GM12878 (cell line): ENCODE measurements at regions not wholly inside any gene's neighbourhood (a gene's known extent, or its start where the extent isn't known, plus 50 kb on each side); places are given as distances from the start of the nearest gene placed in this dataset.

ENCODE experiments used
- ATAC-seq: fragments of 200-7000 bp; cut with Tn5 transposase; 3 replicates; pipeline ENCODE4 v1.9.1; 2020; ENCODE audit warnings: mild to moderate bottlenecking, moderate library complexity
- BruUV-seq: library from RNA; stranded (reverse); fragments of 400-500 nt; replicated peaks from 2 replicates; lab custom pipeline; 2021; lab: Mats Ljungman, UMichigan
- CTCF ChIA-PET: fragments of 300-600 bp; sonication (Branson Sonifier 250); formaldehyde crosslinking; extraction: SDS; loops from one replicate; lab custom pipeline; 2021; ENCODE audit warnings: inconsistent platforms; lab: Yijun Ruan, JAX
- POLR2A ChIA-PET: fragments of 350-600 bp; formaldehyde crosslinking; extraction: SDS; loops from one replicate; lab custom pipeline; 2021; ENCODE audit warnings: inconsistent platforms; lab: Charles Lee
- RAD21 ChIA-PET: fragments of 300-600 bp; sonication (Branson Sonifier 250); formaldehyde crosslinking; loops from one replicate; lab custom pipeline; 2023; ENCODE audit warnings: antibody characterized with exemption; ENCODE audit not compliant: unreplicated experiment; lab: Charles Lee
- SMC1A ChIA-PET: fragments of 300-600 bp; sonication (Branson Sonifier 250); formaldehyde crosslinking; loops from one replicate; lab custom pipeline; 2023; ENCODE audit not compliant: unreplicated experiment, uncharacterized antibody; lab: Charles Lee
- DNase-seq: peaks from one replicate; pipeline ENCODE4 v3.0.0-alpha.2; 2011; ENCODE audit warnings: low read depth, low spot score
- FAIRE-seq: peaks from 3 replicates; lab custom pipeline; 2011; peaks lifted over from hg19 to GRCh38; lab: Jason Lieb, UNC
- H2AFZ ChIP-seq: 2 replicates; pipeline ENCODE4 v1.6.0; 2011; ENCODE audit warnings: low read depth, low read length, control low read depth; ENCODE audit not compliant: control insufficient read depth
- H3K27ac ChIP-seq: 2 replicates; pipeline ENCODE4 v1.5.1; 2011; ENCODE audit warnings: control low read depth; ENCODE audit not compliant: control insufficient read depth, insufficient read depth
- H3K27me3 ChIP-seq, 2 experiments: replicated peaks in 1 of 2; 2 replicates each; pipeline versions ENCODE4 v1.6.0 to v1.6.1; 2011; ENCODE audit warnings: low read length in 1 of 2; ENCODE audit not compliant: control insufficient read depth in 2 of 2, insufficient read depth in 2 of 2
- H3K36me3 ChIP-seq, 2 experiments: 2 replicates each; pipeline ENCODE4 v1.5.1; 2011; ENCODE audit warnings: low read length in 1 of 2; ENCODE audit not compliant: control insufficient read depth in 2 of 2, insufficient read depth in 2 of 2
- H3K4me1 ChIP-seq: 2 replicates; pipeline ENCODE4 v1.6.1; 2011; ENCODE audit warnings: mild to moderate bottlenecking, low read length, moderate library complexity, mixed read lengths; ENCODE audit not compliant: control insufficient read depth, insufficient read depth
- H3K4me2 ChIP-seq: 2 replicates; pipeline ENCODE4 v1.6.0; 2011; ENCODE audit warnings: control low read depth; ENCODE audit not compliant: control insufficient read depth, insufficient read depth
- H3K4me3 ChIP-seq: fragments of 200-600 bp; sonication (generic); 2 replicates; pipeline ENCODE4 v1.5.1; 2016
- H3K79me2 ChIP-seq: 2 replicates; pipeline ENCODE4 v1.6.0; 2011; ENCODE audit warnings: low read length; ENCODE audit not compliant: control insufficient read depth, insufficient read depth
- H3K9ac ChIP-seq: 2 replicates; pipeline ENCODE4 v1.8.0; 2011; ENCODE audit warnings: low read length, control low read depth, mixed read lengths; ENCODE audit not compliant: control insufficient read depth, insufficient read depth
- H3K9me3 ChIP-seq: replicated peaks from 3 replicates; pipeline ENCODE4 v1.5.1; 2011; ENCODE audit warnings: mild to moderate bottlenecking, low read length; ENCODE audit not compliant: control insufficient read depth, insufficient read depth
- H4K20me1 ChIP-seq: 2 replicates; pipeline ENCODE4 v1.6.0; 2011; ENCODE audit not compliant: control insufficient read depth, insufficient read depth
- E2F8 ChIP-seq: fragments of 450-650 bp; IDR thresholded peaks from 2 replicates; pipeline ENCODE4 v1.6.1; 2018; ENCODE audit warnings: mild to moderate bottlenecking, low read depth, moderate library complexity; ENCODE audit not compliant: partially characterized antibody
- KDM1A ChIP-seq: fragments of 200-600 bp; sonication (generic); IDR thresholded peaks from 2 replicates; pipeline ENCODE4 v1.6.1; 2016; ENCODE audit warnings: borderline replicate concordance
- MEF2B ChIP-seq: fragments of 450-650 bp; IDR thresholded peaks from 2 replicates; pipeline ENCODE4 v1.6.1; 2018; ENCODE audit warnings: mild to moderate bottlenecking, moderate library complexity; ENCODE audit not compliant: partially characterized antibody, poor library complexity, severe bottlenecking
- RAD21 ChIP-seq: IDR thresholded peaks from 2 replicates; pipeline ENCODE4 v1.6.1; 2011; ENCODE audit warnings: mild to moderate bottlenecking, low read depth, low read length, moderate library complexity; ENCODE audit not compliant: insufficient read depth
- RCOR1 ChIP-seq: conservative IDR thresholded peaks from 2 replicates; pipeline ENCODE4 v1.6.1; 2012; ENCODE audit warnings: low read depth, low read length, improper control_type of control experiment
- SMC3 ChIP-seq: IDR thresholded peaks from 2 replicates; pipeline ENCODE4 v1.6.1; 2011; ENCODE audit warnings: low read length, improper control_type of control experiment, borderline replicate concordance
- SP1 ChIP-seq: IDR thresholded peaks from one replicate; pipeline ENCODE4 v1.6.1; 2011; ENCODE audit warnings: low read depth, low read length
- SUPT20H ChIP-seq: IDR thresholded peaks from 2 replicates; pipeline ENCODE4 v1.6.1; 2011; ENCODE audit warnings: low read depth, mild to moderate bottlenecking, low read length, moderate library complexity, borderline replicate concordance; ENCODE audit not compliant: control insufficient read depth
- TARDBP ChIP-seq: IDR thresholded peaks from 2 replicates; pipeline ENCODE4 v1.6.1; 2016; ENCODE audit warnings: borderline replicate concordance
- WGBS: methylation state at CpG from one replicate; pipeline ENCODE4 v1.1.6; 2016; ENCODE audit warnings: low lambda C conversion rate; ENCODE audit not compliant: insufficient replicate concordance, insufficient coverage; ENCODE audit errors: missing lambda C conversion rate; 5-methylcytosine and 5-hydroxymethylcytosine counted together
- in situ Hi-C: fragments of 300-500 bp; cut with MboI; formaldehyde crosslinking; loops from 9 replicates; pipeline ENCODE4 v1.14.3; 2018; ENCODE audit warnings: mixed read lengths
- intact Hi-C: fragments of 100-400 bp; cut with micrococcal nuclease; formaldehyde crosslinking; loops from one replicate; pipeline ENCODE4 v1.14.2; 2022; ENCODE audit not compliant: unreplicated experiment
- TF ChIP-seq, protein P1 (sequence below): fragments of 450-650 bp; IDR thresholded peaks from 2 replicates; pipeline ENCODE4 v1.6.1; 2016; ENCODE audit warnings: mild to moderate bottlenecking
- TF ChIP-seq, protein P2 (sequence below): fragments of 150-350 bp; IDR thresholded peaks from 2 replicates; pipeline ENCODE4 v1.6.1; 2016; ENCODE audit warnings: low read depth, low read length

DNA sequence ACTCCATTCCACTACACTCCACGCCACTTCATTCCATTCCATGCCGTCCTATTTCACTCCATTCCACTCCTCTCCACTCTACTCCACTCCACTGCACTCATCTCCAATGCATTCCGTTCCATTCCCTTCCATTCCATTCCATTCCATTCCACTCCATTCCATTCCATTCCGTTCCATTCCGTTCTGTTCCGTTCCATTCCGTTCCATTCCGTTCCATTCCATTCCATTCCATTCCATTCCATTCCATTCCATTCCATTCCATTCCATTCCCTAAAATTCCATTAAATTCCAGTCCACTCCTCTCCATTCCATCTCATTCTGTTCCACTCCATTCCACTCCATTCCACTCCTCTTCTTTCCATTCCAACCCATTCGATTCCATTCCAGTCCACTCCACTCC is 1139.1 kb downstream of the TSPY10 start (continued):
- TF ChIP-seq E2F8, result no peak
- TF ChIP-seq, protein P1, sequence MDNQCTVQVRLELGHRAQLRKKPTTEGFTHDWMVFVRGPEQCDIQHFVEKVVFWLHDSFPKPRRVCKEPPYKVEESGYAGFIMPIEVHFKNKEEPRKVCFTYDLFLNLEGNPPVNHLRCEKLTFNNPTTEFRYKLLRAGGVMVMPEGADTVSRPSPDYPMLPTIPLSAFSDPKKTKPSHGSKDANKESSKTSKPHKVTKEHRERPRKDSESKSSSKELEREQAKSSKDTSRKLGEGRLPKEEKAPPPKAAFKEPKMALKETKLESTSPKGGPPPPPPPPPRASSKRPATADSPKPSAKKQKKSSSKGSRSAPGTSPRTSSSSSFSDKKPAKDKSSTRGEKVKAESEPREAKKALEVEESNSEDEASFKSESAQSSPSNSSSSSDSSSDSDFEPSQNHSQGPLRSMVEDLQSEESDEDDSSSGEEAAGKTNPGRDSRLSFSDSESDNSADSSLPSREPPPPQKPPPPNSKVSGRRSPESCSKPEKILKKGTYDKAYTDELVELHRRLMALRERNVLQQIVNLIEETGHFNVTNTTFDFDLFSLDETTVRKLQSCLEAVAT, result no peak
- TF ChIP-seq TARDBP, result no peak
- no peak for TF ChIP-seq KDM1A

DNA sequence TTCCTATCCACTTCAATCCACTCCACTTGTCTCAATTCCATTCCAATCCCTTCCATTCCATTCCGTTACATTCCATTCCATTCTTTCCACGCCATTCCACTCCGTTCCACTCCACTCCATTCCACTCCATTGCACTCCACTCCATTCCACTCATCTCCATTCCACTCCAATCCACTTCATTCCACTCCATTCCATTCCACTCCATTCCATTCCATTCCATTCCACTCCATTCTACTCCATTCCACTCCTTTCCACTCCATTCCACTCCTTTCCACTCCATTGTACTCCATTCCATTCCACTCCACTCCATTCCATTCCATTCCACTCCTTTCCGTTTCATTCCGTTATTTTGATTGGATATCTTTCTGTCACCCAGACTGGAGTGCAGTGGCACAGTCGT is 1158.7 kb downstream of the TSPY10 start:
- BruUV-seq, result no TSS peak
- no peaks in the 10 kb centered on the region for H3K27me3 ChIP-seq
- no peaks in the 10 kb centered on the region for H3K9me3 ChIP-seq
- no peaks in the 10 kb centered on the region for H4K20me1 ChIP-seq
- DNase-seq (no peak), FAIRE-seq (no peak), ATAC-seq (no peak)
- H3K4me3 ChIP-seq, result no peak overlapping the region
- ChIA-PET POLR2A (no interaction called here), RAD21 (no interaction called here), CTCF (no interaction called here), SMC1A (no interaction called here)
- H3K4me2 ChIP-seq, result no peak overlapping the region
- no peak overlapping the region for H3K9ac ChIP-seq
- no peaks in the 10 kb centered on the region for H3K4me1 ChIP-seq
- WGBS, result no CpG with 5 or more reads among the region's 6 CpGs
- no peaks in the 10 kb centered on the region for H3K36me3 ChIP-seq
- intact Hi-C loops, result no loop called here
- no peak overlapping the region for H2AFZ ChIP-seq
- in situ Hi-C loops, result no loop called here
- H3K79me2 ChIP-seq, result no peaks in the 10 kb centered on the region
- TF ChIP-seq RAD21 (no peak), RCOR1 (no peak), SMC3 (no peak), SUPT20H (no peak), SP1 (no peak), MEF2B (no peak)
- TF ChIP-seq, protein P2, sequence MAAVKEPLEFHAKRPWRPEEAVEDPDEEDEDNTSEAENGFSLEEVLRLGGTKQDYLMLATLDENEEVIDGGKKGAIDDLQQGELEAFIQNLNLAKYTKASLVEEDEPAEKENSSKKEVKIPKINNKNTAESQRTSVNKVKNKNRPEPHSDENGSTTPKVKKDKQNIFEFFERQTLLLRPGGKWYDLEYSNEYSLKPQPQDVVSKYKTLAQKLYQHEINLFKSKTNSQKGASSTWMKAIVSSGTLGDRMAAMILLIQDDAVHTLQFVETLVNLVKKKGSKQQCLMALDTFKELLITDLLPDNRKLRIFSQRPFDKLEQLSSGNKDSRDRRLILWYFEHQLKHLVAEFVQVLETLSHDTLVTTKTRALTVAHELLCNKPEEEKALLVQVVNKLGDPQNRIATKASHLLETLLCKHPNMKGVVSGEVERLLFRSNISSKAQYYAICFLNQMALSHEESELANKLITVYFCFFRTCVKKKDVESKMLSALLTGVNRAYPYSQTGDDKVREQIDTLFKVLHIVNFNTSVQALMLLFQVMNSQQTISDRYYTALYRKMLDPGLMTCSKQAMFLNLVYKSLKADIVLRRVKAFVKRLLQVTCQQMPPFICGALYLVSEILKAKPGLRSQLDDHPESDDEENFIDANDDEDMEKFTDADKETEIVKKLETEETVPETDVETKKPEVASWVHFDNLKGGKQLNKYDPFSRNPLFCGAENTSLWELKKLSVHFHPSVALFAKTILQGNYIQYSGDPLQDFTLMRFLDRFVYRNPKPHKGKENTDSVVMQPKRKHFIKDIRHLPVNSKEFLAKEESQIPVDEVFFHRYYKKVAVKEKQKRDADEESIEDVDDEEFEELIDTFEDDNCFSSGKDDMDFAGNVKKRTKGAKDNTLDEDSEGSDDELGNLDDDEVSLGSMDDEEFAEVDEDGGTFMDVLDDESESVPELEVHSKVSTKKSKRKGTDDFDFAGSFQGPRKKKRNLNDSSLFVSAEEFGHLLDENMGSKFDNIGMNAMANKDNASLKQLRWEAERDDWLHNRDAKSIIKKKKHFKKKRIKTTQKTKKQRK, result no peak
- no peak overlapping the region for H3K27ac ChIP-seq
